HEK293 (cell line): ENCODE measurements at regions not wholly inside any gene's neighbourhood (a gene's known extent, or its start where the extent isn't known, plus 50 kb on each side); places are given as distances from the start of the nearest gene placed in this dataset.

Experiments used
- RBAK ChIP-seq: fragments of 450-650 bp; formaldehyde crosslinking; IDR thresholded peaks from 2 replicates; pipeline ENCODE4 v1.5.1; 2016; ENCODE audit warnings: missing biosample characterization, missing genetic modification characterization
- ZBTB26 ChIP-seq: fragments of 450-650 bp; formaldehyde crosslinking; optimal IDR thresholded peaks from 2 replicates; pipeline ENCODE3; 2016; ENCODE audit warnings: missing biosample characterization, mild to moderate bottlenecking, missing genetic modification characterization
- ZNF19 ChIP-seq: fragments of 450-650 bp; formaldehyde crosslinking; IDR thresholded peaks from 2 replicates; pipeline ENCODE4; 2016; ENCODE audit warnings: missing biosample characterization, missing genetic modification characterization, low read depth
- ZNF274 ChIP-seq, 2 experiments: fragments of 200-500 bp in 1 of 2; fragments of 450-650 bp in 1 of 2; sonication (Bioruptor generic) in 1 of 2; formaldehyde crosslinking in 1 of 2; IDR thresholded peaks; 2 replicates each; pipeline versions ENCODE4 v1.5.1 to v1.6.1; 2014 to 2016; ENCODE audit warnings: borderline replicate concordance in 1 of 2, inconsistent platforms in 1 of 2, low read length in 1 of 2, missing biosample characterization in 1 of 2, missing genetic modification characterization in 1 of 2
- ZNF549 ChIP-seq: fragments of 450-650 bp; IDR thresholded peaks from 2 replicates; pipeline ENCODE4 v1.5.1; 2018; ENCODE audit warnings: missing biosample characterization, missing genetic modification characterization, mild to moderate bottlenecking, inconsistent platforms, moderate library complexity
- ZNF658 ChIP-seq: fragments of 450-650 bp; formaldehyde crosslinking; IDR thresholded peaks from 2 replicates; pipeline ENCODE4; 2016; ENCODE audit warnings: missing biosample characterization, missing genetic modification characterization
- ZNF660 ChIP-seq: fragments of 450-650 bp; IDR thresholded peaks from 2 replicates; pipeline ENCODE4 v1.5.1; 2018; ENCODE audit warnings: missing biosample characterization, mild to moderate bottlenecking, missing genetic modification characterization
- TF ChIP-seq, protein P1 (sequence below): fragments of 450-650 bp; formaldehyde crosslinking; IDR thresholded peaks from 2 replicates; pipeline ENCODE4 v1.5.1; 2016; ENCODE audit warnings: missing biosample characterization, missing genetic modification characterization
- TF ChIP-seq, protein P2 (sequence below): fragments of 450-650 bp; formaldehyde crosslinking; IDR thresholded peaks from 2 replicates; pipeline ENCODE4 v1.5.1; 2016; ENCODE audit warnings: missing biosample characterization, missing genetic modification characterization

GRCh38 chr13:63855457-63856118, 2439.9 kb upstream of the PCDH20 start:
- TF ChIP-seq ZNF549 (tag by site-specific recombination) = no peak
- TF ChIP-seq ZBTB26 (tag by site-specific recombination) = no peak
- no peak for TF ChIP-seq RBAK (tag by site-specific recombination)
- TF ChIP-seq ZNF660 (tag by site-specific recombination) = no peak
- TF ChIP-seq, protein P1, sequence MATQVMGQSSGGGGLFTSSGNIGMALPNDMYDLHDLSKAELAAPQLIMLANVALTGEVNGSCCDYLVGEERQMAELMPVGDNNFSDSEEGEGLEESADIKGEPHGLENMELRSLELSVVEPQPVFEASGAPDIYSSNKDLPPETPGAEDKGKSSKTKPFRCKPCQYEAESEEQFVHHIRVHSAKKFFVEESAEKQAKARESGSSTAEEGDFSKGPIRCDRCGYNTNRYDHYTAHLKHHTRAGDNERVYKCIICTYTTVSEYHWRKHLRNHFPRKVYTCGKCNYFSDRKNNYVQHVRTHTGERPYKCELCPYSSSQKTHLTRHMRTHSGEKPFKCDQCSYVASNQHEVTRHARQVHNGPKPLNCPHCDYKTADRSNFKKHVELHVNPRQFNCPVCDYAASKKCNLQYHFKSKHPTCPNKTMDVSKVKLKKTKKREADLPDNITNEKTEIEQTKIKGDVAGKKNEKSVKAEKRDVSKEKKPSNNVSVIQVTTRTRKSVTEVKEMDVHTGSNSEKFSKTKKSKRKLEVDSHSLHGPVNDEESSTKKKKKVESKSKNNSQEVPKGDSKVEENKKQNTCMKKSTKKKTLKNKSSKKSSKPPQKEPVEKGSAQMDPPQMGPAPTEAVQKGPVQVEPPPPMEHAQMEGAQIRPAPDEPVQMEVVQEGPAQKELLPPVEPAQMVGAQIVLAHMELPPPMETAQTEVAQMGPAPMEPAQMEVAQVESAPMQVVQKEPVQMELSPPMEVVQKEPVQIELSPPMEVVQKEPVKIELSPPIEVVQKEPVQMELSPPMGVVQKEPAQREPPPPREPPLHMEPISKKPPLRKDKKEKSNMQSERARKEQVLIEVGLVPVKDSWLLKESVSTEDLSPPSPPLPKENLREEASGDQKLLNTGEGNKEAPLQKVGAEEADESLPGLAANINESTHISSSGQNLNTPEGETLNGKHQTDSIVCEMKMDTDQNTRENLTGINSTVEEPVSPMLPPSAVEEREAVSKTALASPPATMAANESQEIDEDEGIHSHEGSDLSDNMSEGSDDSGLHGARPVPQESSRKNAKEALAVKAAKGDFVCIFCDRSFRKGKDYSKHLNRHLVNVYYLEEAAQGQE (tag by site-specific recombination) = no peak
- no peak for TF ChIP-seq ZNF274 (IDR thresholded peaks at IDR 0.05; ENCODE audit: low read length)
- TF ChIP-seq ZNF274 (tag by site-specific recombination; IDR thresholded peaks at IDR 0.05; ENCODE audit: borderline replicate concordance) = no peak
- TF ChIP-seq, protein P2, sequence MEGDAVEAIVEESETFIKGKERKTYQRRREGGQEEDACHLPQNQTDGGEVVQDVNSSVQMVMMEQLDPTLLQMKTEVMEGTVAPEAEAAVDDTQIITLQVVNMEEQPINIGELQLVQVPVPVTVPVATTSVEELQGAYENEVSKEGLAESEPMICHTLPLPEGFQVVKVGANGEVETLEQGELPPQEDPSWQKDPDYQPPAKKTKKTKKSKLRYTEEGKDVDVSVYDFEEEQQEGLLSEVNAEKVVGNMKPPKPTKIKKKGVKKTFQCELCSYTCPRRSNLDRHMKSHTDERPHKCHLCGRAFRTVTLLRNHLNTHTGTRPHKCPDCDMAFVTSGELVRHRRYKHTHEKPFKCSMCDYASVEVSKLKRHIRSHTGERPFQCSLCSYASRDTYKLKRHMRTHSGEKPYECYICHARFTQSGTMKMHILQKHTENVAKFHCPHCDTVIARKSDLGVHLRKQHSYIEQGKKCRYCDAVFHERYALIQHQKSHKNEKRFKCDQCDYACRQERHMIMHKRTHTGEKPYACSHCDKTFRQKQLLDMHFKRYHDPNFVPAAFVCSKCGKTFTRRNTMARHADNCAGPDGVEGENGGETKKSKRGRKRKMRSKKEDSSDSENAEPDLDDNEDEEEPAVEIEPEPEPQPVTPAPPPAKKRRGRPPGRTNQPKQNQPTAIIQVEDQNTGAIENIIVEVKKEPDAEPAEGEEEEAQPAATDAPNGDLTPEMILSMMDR (tag by site-specific recombination) = no peak
- TF ChIP-seq ZNF19 (tag by site-specific recombination) = no peak
- no peak for TF ChIP-seq ZNF658
